ENCODE measurements at regions not wholly inside any gene's neighbourhood (a gene's known extent, or its start where the extent isn't known, plus 50 kb on each side); places are given as distances from the start of the nearest gene placed in this dataset.
"Not testable (repeated sequence)": the region's sequence is repeated elsewhere in the genome, so short reads cannot be mapped to it uniquely, and the experiment has no call there.

- not testable (repeated sequence) for DNase-seq (ENCODE audit: low read depth)
Observed at GRCh38 chr9:97248252-97248651, 59.2 kb upstream of the CCDC180 start.

GRCh38 chr9:97243606-97244005 lies 63.9 kb upstream of the CCDC180 start:
- H3K4me3 ChIP-seq (ENCODE audit: low read depth, low read length): no peak overlapping the region
- TF ChIP-seq, protein P1, sequence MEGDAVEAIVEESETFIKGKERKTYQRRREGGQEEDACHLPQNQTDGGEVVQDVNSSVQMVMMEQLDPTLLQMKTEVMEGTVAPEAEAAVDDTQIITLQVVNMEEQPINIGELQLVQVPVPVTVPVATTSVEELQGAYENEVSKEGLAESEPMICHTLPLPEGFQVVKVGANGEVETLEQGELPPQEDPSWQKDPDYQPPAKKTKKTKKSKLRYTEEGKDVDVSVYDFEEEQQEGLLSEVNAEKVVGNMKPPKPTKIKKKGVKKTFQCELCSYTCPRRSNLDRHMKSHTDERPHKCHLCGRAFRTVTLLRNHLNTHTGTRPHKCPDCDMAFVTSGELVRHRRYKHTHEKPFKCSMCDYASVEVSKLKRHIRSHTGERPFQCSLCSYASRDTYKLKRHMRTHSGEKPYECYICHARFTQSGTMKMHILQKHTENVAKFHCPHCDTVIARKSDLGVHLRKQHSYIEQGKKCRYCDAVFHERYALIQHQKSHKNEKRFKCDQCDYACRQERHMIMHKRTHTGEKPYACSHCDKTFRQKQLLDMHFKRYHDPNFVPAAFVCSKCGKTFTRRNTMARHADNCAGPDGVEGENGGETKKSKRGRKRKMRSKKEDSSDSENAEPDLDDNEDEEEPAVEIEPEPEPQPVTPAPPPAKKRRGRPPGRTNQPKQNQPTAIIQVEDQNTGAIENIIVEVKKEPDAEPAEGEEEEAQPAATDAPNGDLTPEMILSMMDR (IDR thresholded peaks at IDR 0.05; ENCODE audit: insufficient read depth, low read depth, low read length): no peak
- no peak for DNase-seq (ENCODE audit: low read depth)

More at GRCh38 chr9:97248252-97248651, 59.2 kb upstream of the CCDC180 start:
- not testable (repeated sequence) for H3K4me3 ChIP-seq (ENCODE audit: low read depth, low read length)

GRCh38 chr9:97241430-97241829 lies 66.0 kb upstream of the CCDC180 start:
- not testable (repeated sequence) for H3K4me3 ChIP-seq (ENCODE audit: low read depth, low read length); DNase-seq (ENCODE audit: low read depth)

DNA sequence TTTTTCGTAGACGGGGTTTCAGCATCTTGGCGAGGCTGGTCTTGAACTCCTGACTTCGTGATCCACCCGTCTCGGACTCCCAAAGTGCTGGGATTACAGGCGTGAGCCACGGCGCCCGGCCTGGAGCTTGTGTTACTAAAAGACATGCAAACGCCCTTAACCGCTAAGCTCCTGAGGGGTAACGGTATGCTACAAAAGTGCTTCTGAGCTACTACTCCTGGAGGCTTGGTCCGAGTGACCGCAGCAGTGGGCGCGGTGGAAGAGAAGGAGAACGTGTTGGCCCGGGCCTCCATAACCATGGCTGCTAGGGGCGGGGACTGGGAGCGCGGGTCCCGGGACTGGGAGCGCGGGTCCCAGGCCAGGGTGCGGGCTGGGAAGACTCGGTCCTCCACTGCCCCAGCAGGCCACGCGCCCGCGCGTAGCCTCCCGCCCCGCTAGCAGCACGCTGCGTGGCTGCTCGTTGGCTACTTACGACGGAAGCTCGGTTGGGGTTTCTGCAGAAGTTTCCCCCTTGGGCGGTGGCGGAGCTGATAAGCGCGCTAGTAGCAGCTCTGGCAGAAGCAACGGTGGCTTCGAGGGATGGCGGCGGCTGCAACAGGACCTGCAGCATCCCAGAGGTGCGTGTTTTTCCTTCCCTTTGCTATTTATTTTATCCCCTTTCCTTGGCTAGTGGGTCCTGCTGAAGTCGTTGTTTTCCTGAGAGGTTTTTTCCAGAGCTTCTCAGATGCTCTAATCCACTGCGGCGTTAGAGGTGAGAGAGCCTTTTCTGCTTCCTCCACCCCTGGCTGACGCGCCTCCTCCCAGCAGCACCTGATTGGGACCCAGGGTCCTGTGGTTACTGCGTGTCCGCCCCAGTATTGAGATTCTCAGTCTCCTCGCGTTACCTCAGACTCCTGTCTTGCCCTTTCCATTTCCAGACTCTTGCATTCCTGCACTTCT lies 69.2 kb upstream of the CCDC180 start:
- H3K4me3 ChIP-seq (ENCODE audit: low read depth, low read length): peak overlapping the region; percentile 59
- peak; percentile 66 for DNase-seq (ENCODE audit: low read depth)
- TF ChIP-seq, protein P1 (IDR thresholded peaks at IDR 0.05; ENCODE audit: insufficient read depth, low read depth, low read length): no peak

DNA sequence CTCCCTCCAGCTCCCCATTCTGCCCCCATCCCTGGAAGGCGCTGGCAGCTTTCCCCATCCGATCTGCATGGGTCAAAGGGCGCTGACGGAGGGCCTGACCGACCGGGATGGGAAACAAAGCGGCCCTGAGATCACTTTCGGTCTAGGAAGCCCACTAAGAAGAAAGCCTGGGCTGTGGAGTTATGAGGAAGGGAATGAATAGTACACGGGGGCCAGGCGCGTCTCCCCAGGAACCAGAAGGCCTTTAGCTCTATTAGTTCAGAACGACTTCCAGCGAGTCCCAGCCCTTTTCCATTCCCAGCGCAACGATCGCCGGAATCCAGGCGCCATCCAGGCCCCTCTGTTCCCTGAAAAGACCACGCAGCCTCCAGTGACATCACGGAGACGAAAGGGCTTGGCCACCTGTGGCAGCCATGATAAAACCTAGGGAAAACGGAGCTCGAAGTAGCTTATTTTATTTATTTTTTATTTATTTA lies 70.1 kb upstream of the CCDC180 start:
- H3K4me3 ChIP-seq (ENCODE audit: low read depth, low read length): no peak overlapping the region
- DNase-seq (ENCODE audit: low read depth): no peak
- TF ChIP-seq, protein P1 (IDR thresholded peaks at IDR 0.05; ENCODE audit: insufficient read depth, low read depth, low read length): no peak

DNA sequence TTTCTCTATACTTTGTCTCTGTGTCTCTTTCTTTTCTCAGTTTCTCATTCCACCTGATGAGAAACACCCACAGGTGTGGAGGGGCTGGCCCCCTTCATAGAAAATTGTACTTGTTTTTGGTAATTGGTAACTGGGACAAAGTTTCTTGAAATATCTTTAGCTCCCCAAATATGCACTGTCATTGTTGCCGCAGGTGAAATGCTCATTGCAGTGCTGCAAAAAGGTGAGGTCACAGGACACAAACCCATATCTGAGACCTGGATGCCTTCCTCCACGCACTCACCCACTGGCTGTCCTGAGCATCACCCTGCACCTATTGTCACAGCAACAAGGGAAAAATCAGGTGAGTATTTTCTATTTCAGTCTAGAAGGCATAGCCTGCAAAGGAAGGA lies 74.5 kb upstream of the CCDC180 start:
- H3K4me3 ChIP-seq (ENCODE audit: low read depth, low read length); DNase-seq (ENCODE audit: low read depth): not testable (repeated sequence)

DNA sequence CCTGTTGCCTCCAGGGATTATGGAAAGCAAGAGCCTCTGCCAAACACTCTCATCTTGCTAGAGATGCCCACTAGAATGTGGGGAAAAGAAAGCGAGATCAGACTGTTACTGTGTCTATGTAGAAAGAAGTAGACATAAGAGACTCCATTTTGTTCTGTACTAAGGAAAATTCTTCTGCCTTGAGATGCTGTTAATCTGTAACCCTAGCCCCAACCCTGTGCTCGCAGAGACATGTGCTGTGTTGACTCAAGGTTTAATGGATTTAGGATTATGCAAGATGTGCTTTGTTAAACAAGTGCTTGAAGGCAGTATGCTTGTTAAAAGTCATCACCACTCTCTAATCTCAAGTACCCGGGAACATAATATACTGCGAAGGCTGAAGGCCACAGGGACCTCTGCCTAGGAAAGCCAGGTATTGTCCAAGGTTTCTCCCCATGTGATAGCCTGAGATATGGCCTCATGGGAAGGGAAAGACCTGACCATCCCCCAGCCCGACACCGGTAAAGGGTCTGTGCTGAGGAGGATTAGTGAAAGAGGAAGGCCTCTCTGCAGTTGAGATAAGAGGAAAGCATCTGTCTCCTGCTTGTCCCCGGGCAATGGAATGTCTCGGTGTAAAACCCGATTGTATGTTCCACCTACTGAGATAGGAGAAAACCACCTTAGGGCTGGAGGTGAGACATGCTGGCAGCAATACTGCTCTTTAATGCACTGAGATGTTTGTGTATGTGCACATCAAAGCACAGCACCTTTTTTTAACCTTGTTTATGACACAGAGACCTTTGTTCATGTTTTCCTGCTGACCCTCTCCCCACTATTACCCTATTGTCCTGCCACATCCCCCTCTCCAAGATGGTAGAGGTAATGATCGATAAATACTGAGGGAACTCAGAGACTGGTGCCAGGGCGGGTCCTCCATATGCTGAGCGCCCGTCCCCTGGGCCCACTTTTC lies 75.1 kb upstream of the CCDC180 start:
- H3K4me3 ChIP-seq (ENCODE audit: low read depth, low read length); DNase-seq (ENCODE audit: low read depth): not testable (repeated sequence)

GRCh38 chr9:97222393-97222792 lies 85.1 kb upstream of the CCDC180 start:
- DNase-seq (ENCODE audit: low read depth); H3K4me3 ChIP-seq (ENCODE audit: low read depth, low read length): not testable (repeated sequence)

DNA sequence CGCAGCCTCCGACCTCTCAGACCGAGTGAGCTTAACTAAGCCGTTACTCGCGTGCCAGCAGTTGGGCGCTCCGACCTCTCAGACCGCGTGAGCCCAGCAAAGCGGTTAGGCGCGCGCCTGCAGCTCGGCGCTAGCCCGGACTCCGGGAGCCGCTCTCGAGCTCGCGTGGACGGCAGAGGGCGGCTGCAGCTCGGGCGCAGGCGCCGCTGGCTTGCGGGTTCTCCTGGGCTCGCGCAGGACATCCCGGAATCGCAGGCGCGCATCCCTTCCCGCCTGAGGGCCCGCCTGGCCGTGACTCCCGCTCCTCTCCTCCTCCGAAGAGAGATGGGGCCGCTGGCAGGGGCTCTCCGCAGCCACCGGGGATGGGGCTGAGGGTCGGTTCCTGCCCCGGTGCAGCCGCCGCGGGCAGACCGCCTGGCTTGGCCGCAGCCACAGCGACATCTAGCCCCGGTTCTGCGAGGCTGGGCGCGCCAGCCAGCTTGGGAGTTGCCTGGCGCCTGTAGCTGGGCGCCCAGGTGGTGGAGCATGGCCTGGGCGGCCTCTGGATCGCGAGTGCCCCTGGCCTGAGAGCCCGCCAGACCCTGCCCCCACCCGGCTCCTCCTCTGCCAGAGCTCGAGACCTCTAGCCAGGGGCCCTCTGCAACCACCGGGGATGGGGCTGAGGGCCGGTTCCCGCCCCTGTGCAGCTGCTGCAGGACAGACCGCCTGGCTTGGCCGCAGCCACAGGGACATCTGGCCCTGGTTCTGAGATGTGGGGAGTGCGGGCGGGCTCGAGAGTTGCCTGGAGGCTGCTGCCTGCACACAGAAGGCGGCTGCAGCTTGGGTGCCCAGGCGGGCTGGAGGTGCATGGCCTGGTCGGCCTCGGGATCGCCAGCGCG lies 85.7 kb upstream of the CCDC180 start:
- not testable (repeated sequence) for H3K4me3 ChIP-seq (ENCODE audit: low read depth, low read length)
- peak; percentile 61 for DNase-seq (ENCODE audit: low read depth)

Measured in fibroblast of villous mesenchyme (primary cell).